T-helper 2 cell treated with Interferon-gamma antibody and Interleukin-4, amounts not matched to agents 5 μg/mL and 100 μg/mL, for 36 hours (primary cell): ENCODE measurements at regions not wholly inside any gene's neighbourhood (a gene's known extent, or its start where the extent isn't known, plus 50 kb on each side); places are given as distances from the start of the nearest gene placed in this dataset.

ENCODE experiments used
- DNase-seq: peaks from one replicate; pipeline ENCODE4 v3.0.0; 2021; ENCODE audit warnings: low spot score
- H3K27ac Mint-ChIP-seq: one replicate; pipeline ENCODE4 v1.8.0; 2021; ENCODE audit warnings: mild to moderate bottlenecking, mixed read lengths
- H3K27me3 Mint-ChIP-seq: one replicate; pipeline ENCODE4 v1.8.0; 2021; ENCODE audit warnings: low read depth, mixed read lengths
- H3K36me3 Mint-ChIP-seq: one replicate; pipeline ENCODE4 v1.8.0; 2021; ENCODE audit warnings: low read depth, mixed read lengths
- H3K4me1 Mint-ChIP-seq: one replicate; pipeline ENCODE4 v1.8.0; 2021; ENCODE audit warnings: low read depth, mixed read lengths
- H3K4me3 Mint-ChIP-seq: one replicate; pipeline ENCODE4 v1.8.0; 2022; ENCODE audit warnings: mild to moderate bottlenecking, moderate library complexity, mixed read lengths
- H3K9me3 Mint-ChIP-seq: one replicate; pipeline ENCODE4 v1.8.0; 2021; ENCODE audit warnings: mixed read lengths

- no peak overlapping the region for H3K27ac Mint-ChIP-seq
- H3K4me3 Mint-ChIP-seq = no peak overlapping the region
- H3K4me1 Mint-ChIP-seq = no peaks in the 10 kb centered on the region
- no peaks in the 10 kb centered on the region for H3K27me3 Mint-ChIP-seq
- H3K9me3 Mint-ChIP-seq = no peaks in the 10 kb centered on the region
- no peaks in the 10 kb centered on the region for H3K36me3 Mint-ChIP-seq
- DNase-seq = no peak
Measured at GRCh38 chr1:37158113-37158749, 123.9 kb upstream of the GRIK3 start.

GRCh38 chr1:37159102-37159501 lies 124.8 kb upstream of the GRIK3 start:
- Mint-ChIP-seq H3K27me3 (no peaks in the 10 kb centered on the region), H3K4me1 (no peaks in the 10 kb centered on the region), H3K9me3 (no peaks in the 10 kb centered on the region), H3K27ac (no peak overlapping the region), H3K36me3 (no peaks in the 10 kb centered on the region), H3K4me3 (no peak overlapping the region)
- DNase-seq = no peak

GRCh38 chr1:37161171-37161570 lies 126.9 kb upstream of the GRIK3 start:
- Mint-ChIP-seq H3K9me3 (no peaks in the 10 kb centered on the region), H3K27me3 (no peaks in the 10 kb centered on the region), H3K27ac (no peak overlapping the region), H3K36me3 (no peaks in the 10 kb centered on the region), H3K4me1 (no peaks in the 10 kb centered on the region), H3K4me3 (no peak overlapping the region)
- DNase-seq = no peak

GRCh38 chr1:37162059-37162458 lies 127.7 kb upstream of the GRIK3 start:
- DNase-seq = no peak
- Mint-ChIP-seq H3K27ac (no peak overlapping the region), H3K4me1 (no peaks in the 10 kb centered on the region), H3K36me3 (no peaks in the 10 kb centered on the region), H3K9me3 (no peaks in the 10 kb centered on the region), H3K4me3 (no peak overlapping the region), H3K27me3 (no peaks in the 10 kb centered on the region)

GRCh38 chr1:37166005-37166404 lies 131.7 kb upstream of the GRIK3 start:
- Mint-ChIP-seq H3K4me1 (no peaks in the 10 kb centered on the region), H3K4me3 (no peak overlapping the region), H3K36me3 (no peaks in the 10 kb centered on the region), H3K27me3 (peaks cover 6% of the 10 kb centered on the region), H3K9me3 (no peaks in the 10 kb centered on the region), H3K27ac (no peak overlapping the region)
- DNase-seq = no peak

- Mint-ChIP-seq H3K27ac (no peak overlapping the region), H3K4me3 (no peak overlapping the region), H3K9me3 (no peaks in the 10 kb centered on the region), H3K36me3 (no peaks in the 10 kb centered on the region), H3K4me1 (no peaks in the 10 kb centered on the region), H3K27me3 (peaks cover 6% of the 10 kb centered on the region)
- DNase-seq = no peak
Measured at GRCh38 chr1:37167479-37167878, 133.2 kb upstream of the GRIK3 start.

GRCh38 chr1:37169241-37169640 lies 134.9 kb upstream of the GRIK3 start:
- Mint-ChIP-seq H3K4me3 (no peak overlapping the region), H3K27ac (no peak overlapping the region), H3K27me3 (peaks cover 9% of the 10 kb centered on the region), H3K9me3 (no peaks in the 10 kb centered on the region), H3K36me3 (no peaks in the 10 kb centered on the region), H3K4me1 (no peaks in the 10 kb centered on the region)
- DNase-seq = no peak

GRCh38 chr1:37169743-37170275 lies 135.5 kb upstream of the GRIK3 start:
- Mint-ChIP-seq H3K27me3 (peaks cover 9% of the 10 kb centered on the region), H3K9me3 (no peaks in the 10 kb centered on the region), H3K4me1 (no peaks in the 10 kb centered on the region), H3K36me3 (no peaks in the 10 kb centered on the region), H3K4me3 (no peak overlapping the region), H3K27ac (no peak overlapping the region)
- no peak for DNase-seq

- DNase-seq = no peak
- Mint-ChIP-seq H3K27ac (no peak overlapping the region), H3K4me3 (no peak overlapping the region), H3K27me3 (peaks cover 9% of the 10 kb centered on the region), H3K9me3 (no peaks in the 10 kb centered on the region), H3K4me1 (no peaks in the 10 kb centered on the region), H3K36me3 (no peaks in the 10 kb centered on the region)
Measured at GRCh38 chr1:37171691-37172090, 137.4 kb upstream of the GRIK3 start.

GRCh38 chr1:37174341-37174740 lies 140.0 kb upstream of the GRIK3 start:
- no peak overlapping the region for H3K27ac Mint-ChIP-seq
- H3K27me3 Mint-ChIP-seq = peaks cover 6% of the 10 kb centered on the region
- no peaks in the 10 kb centered on the region for H3K9me3 Mint-ChIP-seq

GRCh38 chr1:37174876-37175275 lies 140.6 kb upstream of the GRIK3 start:
- H3K27ac Mint-ChIP-seq = no peak overlapping the region
- DNase-seq = no peak
- H3K4me3 Mint-ChIP-seq = no peak overlapping the region
- H3K4me1 Mint-ChIP-seq = no peaks in the 10 kb centered on the region
- H3K36me3 Mint-ChIP-seq = no peaks in the 10 kb centered on the region
- no peaks in the 10 kb centered on the region for H3K9me3 Mint-ChIP-seq
- peaks cover 2% of the 10 kb centered on the region for H3K27me3 Mint-ChIP-seq

More at GRCh38 chr1:37174341-37174740, 140.0 kb upstream of the GRIK3 start:
- DNase-seq = no peak
- Mint-ChIP-seq H3K4me3 (no peak overlapping the region), H3K36me3 (no peaks in the 10 kb centered on the region), H3K4me1 (no peaks in the 10 kb centered on the region)

- Mint-ChIP-seq H3K27ac (no peak overlapping the region), H3K4me1 (no peaks in the 10 kb centered on the region), H3K27me3 (peaks cover 2% of the 10 kb centered on the region), H3K9me3 (no peaks in the 10 kb centered on the region), H3K36me3 (no peaks in the 10 kb centered on the region), H3K4me3 (no peak overlapping the region)
- DNase-seq = no peak
Measured at GRCh38 chr1:37175666-37176215, 141.4 kb upstream of the GRIK3 start.

GRCh38 chr1:37176269-37176668 lies 142.0 kb upstream of the GRIK3 start:
- H3K27ac Mint-ChIP-seq = no peak overlapping the region
- H3K4me1 Mint-ChIP-seq = no peaks in the 10 kb centered on the region
- no peak overlapping the region for H3K4me3 Mint-ChIP-seq
- no peaks in the 10 kb centered on the region for H3K36me3 Mint-ChIP-seq
- H3K9me3 Mint-ChIP-seq = no peaks in the 10 kb centered on the region
- H3K27me3 Mint-ChIP-seq = peaks cover 2% of the 10 kb centered on the region
- DNase-seq = no peak

- no peaks in the 10 kb centered on the region for H3K4me1 Mint-ChIP-seq
- no peaks in the 10 kb centered on the region for H3K9me3 Mint-ChIP-seq
- no peak overlapping the region for H3K27ac Mint-ChIP-seq
- peaks cover 2% of the 10 kb centered on the region for H3K27me3 Mint-ChIP-seq
- H3K4me3 Mint-ChIP-seq = no peak overlapping the region
- no peak for DNase-seq
- H3K36me3 Mint-ChIP-seq = no peaks in the 10 kb centered on the region
Measured at GRCh38 chr1:37177230-37177864, 143.0 kb upstream of the GRIK3 start.
